GM19452 (cell line): ENCODE measurements at regions not wholly inside any gene's neighbourhood (a gene's known extent, or its start where the extent isn't known, plus 50 kb on each side); places are given as distances from the start of the nearest gene placed in this dataset.
"Not testable (repeated sequence)": the region's sequence is repeated elsewhere in the genome, so short reads cannot be mapped to it uniquely, and the experiment has no call there.

Experiments used
- ATAC-seq: cut with Tn5 transposase; IDR thresholded peaks from one replicate; pipeline ENCODE4 v1.9.1; 2021; ENCODE audit not compliant: unreplicated experiment

DNA sequence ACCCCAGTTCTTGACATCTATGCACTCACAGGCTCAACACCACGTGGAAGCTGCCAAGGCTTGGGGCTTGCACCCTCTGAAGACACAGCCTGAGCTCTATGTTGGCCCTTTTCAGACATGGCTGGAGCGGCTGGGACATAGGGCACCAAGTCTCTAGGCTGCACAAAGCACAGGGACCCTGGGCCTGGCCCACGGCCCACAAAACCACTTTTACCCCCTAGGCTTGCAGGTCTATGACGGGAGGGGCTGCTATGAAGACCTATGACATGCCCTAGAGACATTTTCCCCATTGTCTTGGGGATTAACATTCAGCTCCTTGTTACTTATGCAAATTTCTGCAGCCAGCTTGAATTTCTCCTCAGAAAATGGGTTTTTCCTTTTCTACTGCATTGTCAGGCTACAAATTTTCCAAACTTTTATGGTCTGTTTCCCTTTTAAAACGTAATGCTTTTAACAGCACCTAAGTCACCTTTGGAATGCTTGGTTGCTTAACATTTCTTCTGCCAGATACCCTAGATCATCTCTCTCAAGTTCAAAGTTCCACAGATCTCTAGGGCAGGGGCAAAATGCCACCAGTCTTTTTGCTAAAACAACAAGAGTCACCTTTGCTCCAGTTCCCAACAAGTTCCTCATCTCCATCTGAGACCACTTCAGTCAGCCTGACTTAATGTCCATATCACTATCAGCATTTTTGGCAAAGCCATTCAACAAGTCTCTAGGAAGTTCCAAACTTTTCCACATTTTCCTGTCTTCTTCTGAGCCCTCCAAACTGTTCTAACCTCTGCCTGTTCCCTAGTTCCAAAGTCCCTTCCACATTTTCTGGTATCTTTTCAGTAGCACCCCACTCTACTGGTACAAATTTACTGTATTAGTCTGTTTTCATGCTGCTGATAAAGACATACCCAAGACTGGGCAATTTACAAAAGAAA, 232.1 kb upstream of the IL12A start:
- not testable (repeated sequence) for ATAC-seq

DNA sequence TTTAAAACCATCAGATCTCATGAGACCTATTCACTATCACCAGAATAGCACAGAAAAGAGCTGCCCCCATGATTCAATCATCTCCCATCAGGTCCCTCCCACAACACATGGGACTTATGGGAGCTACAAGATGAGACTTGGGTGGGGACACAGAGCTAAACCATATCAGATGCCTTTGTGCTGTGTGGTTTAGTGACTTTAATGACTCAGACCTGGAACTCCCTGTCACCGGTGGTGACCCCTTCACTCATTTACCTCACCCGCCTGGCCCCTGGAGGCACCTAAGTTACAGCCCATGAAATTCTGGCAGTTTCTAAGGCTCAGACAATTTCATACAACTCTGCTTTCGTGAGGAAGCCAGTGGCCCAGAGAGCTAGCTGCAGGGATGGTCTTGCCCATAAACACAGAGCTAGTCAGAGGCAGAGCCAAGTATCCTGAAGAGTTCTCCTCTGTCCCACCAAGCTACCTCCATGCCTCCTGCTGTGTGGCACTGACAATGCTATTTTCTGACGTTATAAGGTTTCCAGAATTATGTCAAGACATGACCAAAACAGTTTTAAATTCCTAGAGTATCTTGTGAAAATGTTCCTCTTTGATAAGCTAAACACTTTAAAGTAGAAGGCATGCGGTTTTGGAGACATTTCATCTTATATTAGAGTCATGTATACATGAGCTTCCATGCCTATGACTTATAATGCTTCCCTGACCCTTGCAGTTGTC, 231.1 kb upstream of the IL12A start:
- no peak for ATAC-seq

DNA sequence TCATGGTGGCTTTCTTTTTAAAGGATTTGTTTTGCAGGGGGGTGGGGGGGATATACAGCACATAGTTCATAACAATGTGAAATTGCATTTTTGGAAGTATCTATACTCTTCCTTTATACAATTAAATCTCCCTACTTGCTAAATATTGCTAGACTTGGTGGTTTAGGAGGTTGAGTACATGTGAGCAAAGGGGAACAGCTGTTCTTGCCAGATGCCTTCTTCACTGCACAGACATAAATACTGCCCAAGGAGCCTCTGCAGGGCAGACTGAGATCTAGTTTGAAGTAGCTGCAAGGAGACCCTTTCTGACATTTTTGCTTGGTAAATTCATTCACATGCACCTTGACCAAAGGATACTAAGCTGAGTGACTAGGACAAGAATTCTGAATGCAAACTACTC, 228.6 kb upstream of the IL12A start:
- no peak for ATAC-seq

DNA sequence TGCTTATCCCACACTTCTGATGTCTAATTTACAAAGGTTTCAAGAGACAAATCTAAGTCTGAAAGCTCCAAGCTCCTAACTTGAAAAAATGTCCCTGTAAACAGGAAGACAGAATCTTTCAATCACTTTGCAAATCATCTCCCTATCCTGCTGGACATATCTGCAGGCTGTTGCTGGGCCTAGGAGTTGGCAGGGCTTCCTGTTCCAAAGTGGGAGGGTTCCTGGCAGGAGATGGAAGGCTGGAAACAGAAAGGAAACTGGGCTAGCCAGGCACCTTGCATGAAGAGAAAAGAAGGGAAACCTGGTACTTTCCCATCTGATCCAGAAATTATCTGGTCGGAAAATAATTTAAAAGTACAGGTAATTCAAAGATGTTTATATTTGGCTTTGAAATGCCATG, 227.3 kb upstream of the IL12A start:
- ATAC-seq = no peak

DNA sequence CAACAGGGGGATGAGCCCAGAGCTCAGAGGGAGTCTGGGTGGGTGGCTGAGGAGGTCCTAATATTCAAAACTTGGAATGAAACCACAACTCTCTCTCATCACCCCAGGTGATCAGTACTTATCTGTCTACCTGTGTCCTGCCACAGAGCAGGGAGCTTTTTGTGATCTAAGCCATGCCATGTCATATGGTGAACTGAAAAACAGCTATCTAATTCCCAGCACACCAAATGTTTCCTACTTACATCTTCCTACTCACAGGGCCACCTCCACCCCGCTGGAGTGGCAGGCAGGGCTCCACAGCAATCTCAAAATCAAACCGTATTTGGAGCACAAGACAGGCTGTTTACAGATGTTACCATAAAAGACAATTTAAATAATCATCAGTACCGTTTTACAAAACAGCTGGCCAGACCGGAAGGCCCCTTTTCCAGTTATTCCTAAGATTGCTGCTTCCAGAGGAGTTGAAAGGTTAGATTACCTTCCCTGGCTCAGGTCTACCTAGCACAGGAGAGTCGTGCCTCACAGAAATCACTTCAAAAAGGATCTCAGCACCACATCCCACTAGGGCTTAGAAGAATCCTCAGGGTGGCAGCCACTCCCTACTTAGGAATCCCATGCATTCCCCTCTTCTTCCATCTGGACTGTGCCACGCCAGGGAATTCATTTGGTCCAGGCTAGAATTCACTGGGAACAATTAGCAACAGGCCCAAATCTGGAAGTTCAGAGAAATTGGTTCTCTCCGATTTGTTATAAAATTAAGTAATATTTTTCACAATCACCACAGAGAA, 226.6 kb upstream of the IL12A start:
- ATAC-seq = no peak

DNA sequence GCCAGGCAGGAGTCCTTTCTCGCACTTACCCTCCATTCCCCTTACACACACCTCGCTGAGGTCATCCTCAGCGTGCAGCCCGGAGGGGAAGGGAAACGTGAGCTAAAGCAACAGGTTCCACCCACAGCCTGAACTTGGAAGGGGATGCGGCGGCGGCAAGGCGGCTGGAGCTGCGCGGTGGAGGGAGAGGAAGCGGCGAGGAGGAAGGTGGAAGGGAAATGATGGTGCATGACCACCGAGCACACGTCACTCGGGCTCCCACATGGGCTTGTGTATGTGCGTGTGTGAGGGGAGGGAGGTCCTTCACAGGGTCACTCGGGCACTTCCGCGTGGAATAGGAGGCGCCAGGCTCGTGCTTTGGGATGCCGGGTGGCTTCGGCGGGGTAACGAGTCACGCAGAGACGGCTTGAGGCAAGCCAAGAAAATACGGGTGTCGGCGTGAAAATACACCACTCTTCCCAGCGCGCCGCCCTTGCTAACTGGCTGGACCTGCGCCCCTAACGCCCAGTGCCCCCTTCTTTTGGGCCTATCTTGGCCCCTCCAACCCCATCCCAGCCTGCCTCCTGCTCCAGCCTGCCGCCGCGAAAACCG, 225.5 kb upstream of the IL12A start:
- ATAC-seq = peak; percentile 33

DNA sequence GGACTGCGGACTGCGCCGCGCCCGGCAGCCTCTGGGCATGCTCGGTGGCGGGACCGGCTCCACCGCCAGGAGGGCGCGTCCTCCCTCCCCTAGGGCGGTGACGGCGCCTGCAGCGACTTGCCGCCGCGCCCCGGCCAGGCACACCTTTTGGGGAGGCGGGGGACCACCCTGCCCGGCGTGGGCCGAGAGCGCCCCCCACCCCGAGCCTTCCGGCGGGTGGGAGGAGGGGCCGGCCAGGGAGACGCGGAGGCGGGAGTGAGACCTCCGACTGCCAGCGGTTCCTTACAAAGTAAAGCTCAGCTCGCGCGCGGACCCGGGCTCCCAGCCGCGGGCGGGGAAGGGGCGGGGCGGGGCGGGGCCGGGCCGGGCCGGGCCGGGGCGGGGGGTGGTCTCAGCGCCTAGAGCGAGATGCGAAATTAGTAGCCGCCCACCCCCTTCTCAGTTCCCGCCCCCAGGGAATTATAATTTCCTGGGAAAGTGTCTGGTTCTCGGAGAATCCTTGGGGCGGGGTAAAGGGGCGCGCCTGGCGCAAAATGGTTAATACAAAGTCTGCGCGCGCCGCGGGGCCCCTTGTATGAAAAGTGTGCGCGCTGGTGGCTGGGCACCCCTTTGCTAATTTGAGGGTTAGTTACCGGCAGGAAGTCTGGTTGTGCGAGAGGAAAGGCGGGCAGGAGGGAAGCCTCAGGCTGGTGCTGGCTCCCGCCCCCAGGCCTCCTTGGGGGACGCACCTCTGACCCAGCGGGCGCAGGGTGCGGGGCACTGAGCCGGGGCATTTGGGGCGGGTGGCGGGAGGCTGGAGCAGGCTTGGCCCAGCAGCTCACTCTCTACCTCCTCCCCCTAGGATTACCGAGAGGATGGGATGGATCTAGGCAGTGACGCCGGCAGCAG, 224.8 kb upstream of the IL12A start:
- ATAC-seq = peak; percentile 69

DNA sequence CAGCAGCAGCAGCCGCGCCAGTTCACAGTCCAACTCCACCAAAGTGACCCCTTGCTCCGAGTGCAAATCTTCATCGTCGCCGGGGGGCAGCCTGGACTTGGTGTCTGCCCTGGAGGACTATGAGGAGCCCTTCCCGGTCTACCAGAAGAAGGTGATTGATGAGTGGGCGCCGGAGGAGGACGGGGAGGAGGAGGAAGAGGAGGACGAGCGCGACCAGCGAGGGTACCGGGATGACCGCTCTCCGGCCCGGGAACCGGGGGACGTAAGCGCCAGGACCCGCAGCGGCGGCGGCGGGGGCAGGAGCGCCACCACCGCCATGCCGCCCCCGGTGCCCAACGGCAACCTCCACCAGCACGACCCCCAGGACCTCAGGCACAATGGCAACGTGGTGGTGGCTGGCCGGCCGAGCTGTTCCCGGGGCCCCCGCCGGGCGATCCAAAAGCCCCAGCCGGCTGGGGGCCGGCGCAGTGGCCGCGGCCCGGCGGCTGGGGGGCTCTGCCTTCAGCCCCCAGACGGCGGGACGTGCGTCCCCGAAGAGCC, 224.1 kb upstream of the IL12A start:
- ATAC-seq = no peak

DNA sequence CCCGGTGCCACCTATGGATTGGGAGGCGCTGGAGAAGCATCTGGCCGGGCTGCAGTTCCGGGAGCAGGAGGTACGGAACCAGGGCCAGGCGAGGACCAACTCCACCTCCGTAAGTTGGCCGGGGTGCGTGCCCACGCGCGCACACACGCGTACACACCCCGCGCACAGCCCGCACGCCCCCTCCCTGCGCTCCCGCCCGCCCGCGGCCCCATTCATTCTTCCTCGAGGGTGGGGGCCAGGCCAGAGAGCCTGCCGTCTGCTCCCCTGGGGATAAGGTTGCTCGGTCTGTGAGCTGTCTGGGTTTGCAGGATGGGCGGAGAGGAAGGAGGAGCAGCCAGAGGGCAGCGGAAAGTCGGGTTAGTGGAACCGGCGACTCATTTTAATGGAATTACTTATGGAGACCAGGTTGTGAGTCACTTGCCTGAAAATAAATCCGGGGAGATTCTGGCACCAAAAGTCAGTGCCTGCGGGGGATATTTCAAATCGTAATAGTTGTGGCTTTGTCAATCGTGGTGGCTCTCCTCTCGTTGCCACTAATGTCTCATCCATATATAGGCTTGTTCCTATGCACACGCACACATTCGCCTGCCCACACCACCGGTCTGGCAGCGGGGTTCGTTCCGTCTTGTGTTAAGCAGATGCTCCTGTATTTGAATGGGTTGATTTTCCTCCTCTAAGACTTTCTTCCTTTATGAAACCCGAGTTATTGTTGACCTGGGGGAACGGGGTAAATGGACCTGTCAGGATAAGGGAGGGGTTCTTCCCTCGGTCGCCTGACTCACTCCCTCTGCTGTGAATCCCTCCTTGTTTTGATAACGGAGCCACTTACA, 223.4 kb upstream of the IL12A start:
- ATAC-seq = no peak

DNA sequence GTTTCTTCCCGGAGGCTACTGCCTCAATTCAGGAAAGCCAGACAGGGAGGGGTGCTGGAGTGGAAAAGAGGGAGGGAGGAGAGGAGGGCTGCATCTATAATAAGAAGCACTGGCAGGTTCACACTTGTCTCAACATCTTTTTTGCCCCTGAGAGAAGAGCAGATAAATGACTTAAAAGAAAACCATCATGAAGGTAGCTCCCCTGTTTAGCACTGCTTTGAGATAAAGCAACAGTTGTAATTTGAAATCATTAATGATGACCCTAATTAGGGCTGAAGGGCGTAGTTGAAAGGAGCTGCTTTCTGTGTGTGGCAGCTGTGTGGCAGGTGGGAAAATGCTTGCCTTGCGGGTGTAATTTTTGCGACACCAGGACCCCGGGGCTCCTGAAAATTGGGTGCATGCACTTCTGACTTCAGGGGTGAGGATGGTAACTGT, 222.8 kb upstream of the IL12A start:
- ATAC-seq = no peak

DNA sequence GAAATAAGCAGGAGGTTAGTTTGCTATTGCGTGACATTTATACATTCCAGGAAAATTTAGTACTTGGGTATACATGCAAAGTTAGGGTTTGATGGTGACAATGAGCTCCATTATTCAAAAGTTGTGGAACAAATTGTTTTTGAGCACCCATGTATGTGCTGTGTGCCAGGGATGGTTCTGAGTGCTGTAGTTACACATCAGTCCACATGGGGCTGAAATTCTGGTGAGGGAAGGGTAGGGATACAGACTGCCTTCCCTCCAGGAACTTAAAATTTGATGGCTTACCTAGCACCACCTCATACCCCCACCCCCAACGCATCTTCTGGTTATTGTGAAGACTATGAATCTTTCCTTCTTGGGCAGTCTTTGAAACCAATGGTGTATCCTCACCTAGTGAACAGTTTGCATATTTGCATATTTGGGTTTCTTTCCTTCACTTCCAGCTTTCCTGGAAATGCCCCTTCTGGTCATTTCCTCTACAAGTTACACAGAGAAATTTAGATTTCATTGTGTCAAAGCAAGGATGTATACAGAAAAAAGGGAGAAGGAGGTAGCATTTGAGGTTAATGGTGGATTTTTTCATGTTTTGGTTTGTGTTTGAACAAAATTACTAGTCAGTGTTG, 222.0 kb upstream of the IL12A start:
- ATAC-seq = no peak

DNA sequence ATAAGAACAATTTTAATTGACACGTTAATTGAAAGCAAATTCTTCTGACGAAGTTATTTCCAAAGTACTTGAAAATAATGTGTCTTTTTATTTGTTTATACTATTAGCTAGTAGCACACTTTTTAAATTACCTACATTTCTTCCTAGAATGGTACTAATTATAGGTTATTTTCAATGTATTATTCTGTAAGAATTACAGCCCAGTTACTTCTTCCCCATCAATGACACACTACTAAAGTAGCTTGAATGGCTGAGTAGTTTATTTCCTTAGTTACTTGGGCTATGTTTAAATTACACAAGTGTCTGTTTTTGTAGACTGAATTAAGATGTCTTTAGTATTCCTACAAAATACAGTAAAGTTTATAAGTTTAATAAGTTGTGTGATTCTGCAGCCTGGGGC, 217.6 kb upstream of the IL12A start:
- ATAC-seq = no peak

DNA sequence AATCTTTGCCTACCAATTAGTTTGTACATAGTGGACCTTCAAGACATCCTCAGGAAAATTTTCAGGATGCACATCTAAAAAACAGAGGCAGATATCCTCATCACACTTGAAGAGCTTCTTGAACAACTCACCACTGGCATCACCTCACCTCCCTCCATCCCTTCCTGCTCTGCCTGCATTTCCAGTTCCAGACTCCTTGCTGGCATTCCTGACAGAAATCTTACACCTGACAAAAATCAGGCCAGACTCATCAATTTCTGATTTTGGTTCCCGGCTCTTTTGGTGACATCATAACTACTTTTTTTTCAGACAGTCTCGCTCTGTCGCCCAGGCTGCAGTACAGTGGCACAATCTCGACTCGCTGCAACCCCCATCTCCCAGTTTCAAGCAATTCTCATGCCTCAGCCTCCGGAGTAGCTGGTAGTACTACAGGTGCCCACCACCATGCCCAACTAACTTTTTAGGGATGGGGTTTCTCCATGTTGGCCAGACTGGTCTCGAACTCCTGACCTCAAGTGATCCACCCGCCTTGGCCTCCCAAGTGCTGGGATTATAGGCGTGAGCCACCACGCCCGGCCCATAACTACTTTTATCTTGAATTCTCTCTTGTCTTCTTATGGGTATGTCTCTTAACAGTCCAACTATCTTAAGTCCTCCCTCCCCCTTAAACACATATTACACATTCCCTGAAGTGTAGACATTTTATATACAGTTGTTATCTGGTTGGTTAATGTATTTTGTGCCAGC, 216.6 kb upstream of the IL12A start:
- no peak for ATAC-seq

DNA sequence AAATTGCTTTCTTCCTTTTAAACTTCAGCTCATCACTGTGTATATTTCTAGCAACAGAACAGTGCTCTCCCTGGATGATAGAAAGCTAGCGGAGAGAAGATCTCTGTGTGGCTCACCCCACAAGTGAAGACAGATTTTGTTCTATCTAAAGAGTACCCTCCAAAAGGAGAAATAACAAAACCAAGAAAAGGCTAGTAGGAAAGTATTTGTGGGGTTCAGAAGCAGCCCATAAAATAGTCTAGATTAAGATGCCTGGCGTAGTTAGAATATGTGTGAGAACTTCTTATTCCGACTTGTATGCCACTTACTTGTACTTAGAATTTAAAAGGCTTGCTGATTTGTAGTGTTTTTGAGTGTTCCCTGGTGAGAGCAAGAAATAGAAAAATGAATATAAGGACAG, 214.9 kb upstream of the IL12A start:
- ATAC-seq = no peak

DNA sequence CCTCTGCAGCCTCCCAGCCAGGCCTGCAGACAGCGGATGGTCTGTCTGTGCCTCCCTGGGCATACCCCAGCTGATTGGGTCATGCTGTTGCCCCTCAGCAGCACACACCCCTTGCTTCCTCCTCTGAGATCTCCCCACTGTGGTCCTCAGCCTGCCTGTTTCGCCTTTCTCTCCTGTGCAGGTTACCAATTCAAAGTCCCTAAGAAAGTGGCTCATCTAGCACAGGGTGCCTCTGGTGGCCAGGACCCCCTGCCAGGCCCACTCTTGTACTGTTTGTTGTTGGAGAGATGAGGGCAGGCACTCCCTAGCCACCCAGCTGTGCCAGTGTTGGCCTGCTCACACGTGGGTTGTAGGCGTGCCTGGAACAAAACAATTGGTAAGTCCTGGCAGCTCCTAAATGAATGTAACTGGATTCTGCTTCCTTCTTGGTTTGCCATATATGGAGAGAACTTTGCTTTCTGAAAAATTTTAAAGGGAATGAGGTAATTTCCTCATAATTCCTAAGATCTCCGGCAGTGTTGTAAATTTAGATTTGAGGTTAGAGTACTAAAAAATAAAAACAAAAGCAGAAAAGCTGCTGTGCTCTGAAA, 213.2 kb upstream of the IL12A start:
- ATAC-seq = no peak

DNA sequence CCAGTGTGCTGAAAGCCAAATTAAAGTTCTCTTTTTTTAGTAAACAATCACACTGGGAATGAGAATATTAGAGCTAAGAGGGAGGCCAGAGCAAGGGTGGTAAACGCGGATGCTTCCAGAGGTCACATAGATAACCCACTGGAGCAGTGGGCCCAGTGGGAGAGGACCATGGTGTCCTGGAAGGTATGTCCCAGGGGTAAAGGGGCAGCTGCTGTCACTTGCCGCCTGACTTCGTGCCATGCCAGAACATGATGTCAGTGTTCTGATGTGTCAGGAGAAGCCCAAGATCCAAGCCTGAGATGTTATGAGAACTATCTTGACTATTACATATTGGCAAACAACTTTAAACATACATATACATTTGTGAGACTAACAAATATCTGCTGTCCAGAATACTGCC, 211.9 kb upstream of the IL12A start:
- no peak for ATAC-seq

DNA sequence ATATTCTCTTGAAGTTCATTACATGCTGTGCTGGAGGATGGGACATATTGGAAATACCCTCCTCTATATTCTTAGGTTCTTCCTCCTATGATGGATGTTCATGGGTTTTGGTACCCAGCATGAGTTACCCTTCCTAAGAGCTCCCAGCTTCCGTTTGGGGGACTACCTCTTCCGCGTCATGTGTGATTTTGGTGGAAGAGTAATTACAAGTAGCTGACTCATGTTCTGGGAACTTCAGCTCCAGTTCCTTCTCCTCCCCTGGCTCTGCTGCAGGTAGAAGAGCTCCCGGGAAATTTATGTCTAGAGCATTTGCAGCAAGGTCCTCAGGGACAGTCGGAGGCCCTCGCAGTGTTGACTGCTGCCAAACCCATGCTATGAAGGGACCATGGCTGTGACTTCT, 208.8 kb upstream of the IL12A start:
- ATAC-seq = no peak
